ENCODE measurements at regions not wholly inside any gene's neighbourhood (a gene's known extent, or its start where the extent isn't known, plus 50 kb on each side); places are given as distances from the start of the nearest gene placed in this dataset.
A peak's percentile ranks its signal among the peaks of the same experiment; 100 is the strongest.

- DNase-seq = no peak
Observed at GRCh38 chr1:8202182-8202905, 115.6 kb upstream of the SLC45A1 start.

- DNase-seq = no peak
Observed at GRCh38 chr1:8201331-8201861, 116.5 kb upstream of the SLC45A1 start.

GRCh38 chr1:8200317-8201115, 117.4 kb upstream of the SLC45A1 start:
- no peak for DNase-seq

- DNase-seq = no peak
Observed at GRCh38 chr1:8198522-8198921, 119.4 kb upstream of the SLC45A1 start.

- peak; percentile 61 for DNase-seq
Observed at GRCh38 chr1:8197493-8198282, 120.2 kb upstream of the SLC45A1 start.

- DNase-seq = no peak
Observed at GRCh38 chr1:8194481-8195227, 123.3 kb upstream of the SLC45A1 start.

GRCh38 chr1:8193840-8194406, 124.0 kb upstream of the SLC45A1 start:
- DNase-seq = no peak

- DNase-seq = no peak
Observed at GRCh38 chr1:8191474-8191873, 126.4 kb upstream of the SLC45A1 start.

GRCh38 chr1:8189931-8190483, 127.9 kb upstream of the SLC45A1 start:
- DNase-seq = no peak

GRCh38 chr1:8185400-8185799, 132.5 kb upstream of the SLC45A1 start:
- no peak for DNase-seq

- no peak for DNase-seq
Observed at GRCh38 chr1:8184301-8184700, 133.6 kb upstream of the SLC45A1 start.

GRCh38 chr1:8182034-8182761, 135.7 kb upstream of the SLC45A1 start:
- DNase-seq = no peak

GRCh38 chr1:8179132-8179793, 138.7 kb upstream of the SLC45A1 start:
- DNase-seq = no peak

- DNase-seq = no peak
Observed at GRCh38 chr1:8176279-8176678, 141.6 kb upstream of the SLC45A1 start.

GRCh38 chr1:8174807-8175206, 143.1 kb upstream of the SLC45A1 start:
- DNase-seq = no peak

- no peak for DNase-seq
Observed at GRCh38 chr1:8171751-8172464, 145.8 kb upstream of the ERRFI1 start.

- DNase-seq = no peak
Observed at GRCh38 chr1:8170059-8170835, 144.1 kb upstream of the ERRFI1 start.

- peak; percentile 67 for DNase-seq
Observed at GRCh38 chr1:8169364-8170058, 143.4 kb upstream of the ERRFI1 start.
